ENCODE measurements at regions not wholly inside any gene's neighbourhood (a gene's known extent, or its start where the extent isn't known, plus 50 kb on each side); places are given as distances from the start of the nearest gene placed in this dataset.

DNA sequence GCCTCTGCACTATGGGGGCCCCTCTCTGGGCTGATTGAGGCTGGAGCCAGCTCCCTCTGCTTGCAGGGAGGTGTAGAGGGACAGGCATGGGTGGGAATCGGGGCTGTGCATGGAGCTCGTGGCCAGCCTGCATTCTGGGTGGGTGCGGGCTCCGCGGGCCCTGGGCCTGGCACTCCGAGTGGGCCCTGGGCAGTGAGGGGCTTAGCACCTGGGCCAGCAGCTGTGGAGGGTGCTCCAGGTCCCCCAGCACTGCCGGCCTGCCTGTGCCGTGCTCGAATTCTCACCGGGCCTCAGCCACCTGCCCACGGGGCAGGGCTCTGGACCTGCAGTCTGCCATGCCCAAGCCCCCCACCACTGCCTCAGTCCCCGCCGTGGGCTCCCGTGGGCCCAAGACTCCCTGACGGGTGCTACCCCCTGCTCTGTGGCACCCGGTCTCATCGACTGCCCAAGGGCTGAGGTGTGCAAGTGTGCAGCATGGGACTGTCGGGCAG, 681.2 kb downstream of the PDHA2 start:
- DNase-seq = no peak
- no peaks in the 10 kb centered on the region for H3K36me3 ChIP-seq
- intact Hi-C loops (cut with DNase I) = no loop called here
- no peaks in the 10 kb centered on the region for H3K4me1 ChIP-seq
- TF ChIP-seq POLR2A (IDR thresholded peaks at IDR 0.05) = no peak
- TF ChIP-seq, protein P1, sequence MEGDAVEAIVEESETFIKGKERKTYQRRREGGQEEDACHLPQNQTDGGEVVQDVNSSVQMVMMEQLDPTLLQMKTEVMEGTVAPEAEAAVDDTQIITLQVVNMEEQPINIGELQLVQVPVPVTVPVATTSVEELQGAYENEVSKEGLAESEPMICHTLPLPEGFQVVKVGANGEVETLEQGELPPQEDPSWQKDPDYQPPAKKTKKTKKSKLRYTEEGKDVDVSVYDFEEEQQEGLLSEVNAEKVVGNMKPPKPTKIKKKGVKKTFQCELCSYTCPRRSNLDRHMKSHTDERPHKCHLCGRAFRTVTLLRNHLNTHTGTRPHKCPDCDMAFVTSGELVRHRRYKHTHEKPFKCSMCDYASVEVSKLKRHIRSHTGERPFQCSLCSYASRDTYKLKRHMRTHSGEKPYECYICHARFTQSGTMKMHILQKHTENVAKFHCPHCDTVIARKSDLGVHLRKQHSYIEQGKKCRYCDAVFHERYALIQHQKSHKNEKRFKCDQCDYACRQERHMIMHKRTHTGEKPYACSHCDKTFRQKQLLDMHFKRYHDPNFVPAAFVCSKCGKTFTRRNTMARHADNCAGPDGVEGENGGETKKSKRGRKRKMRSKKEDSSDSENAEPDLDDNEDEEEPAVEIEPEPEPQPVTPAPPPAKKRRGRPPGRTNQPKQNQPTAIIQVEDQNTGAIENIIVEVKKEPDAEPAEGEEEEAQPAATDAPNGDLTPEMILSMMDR (IDR thresholded peaks at IDR 0.05) = no peak
- no peak overlapping the region for H3K27ac ChIP-seq
- H3K9me3 ChIP-seq = no peaks in the 10 kb centered on the region
- 94 to 100% methylated on average over 2 to 4 of the region's 18 CpGs for WGBS, 2 donors
- H3K27me3 ChIP-seq = no peaks in the 10 kb centered on the region
- H3K4me3 ChIP-seq (replicated peaks in 1 of 3) = no peak overlapping the region

DNA sequence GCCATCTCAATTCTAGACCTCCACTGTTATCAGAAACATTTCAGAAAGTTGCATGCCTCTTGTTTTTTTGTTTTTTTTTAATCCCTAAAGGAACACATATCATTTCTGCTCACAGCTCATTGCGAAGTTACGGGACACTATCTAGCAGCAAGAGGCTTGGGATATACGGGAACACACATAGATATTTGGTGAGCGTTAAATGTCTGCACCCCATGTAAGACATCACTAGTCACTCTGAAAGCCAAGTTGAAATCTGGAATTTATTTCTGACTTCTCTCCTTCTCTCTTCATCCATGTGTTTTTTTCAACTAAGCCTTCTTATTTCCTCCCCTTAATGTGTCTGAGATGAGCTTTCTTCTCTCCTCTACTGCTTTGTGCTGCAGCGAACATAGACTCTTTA, 683.7 kb downstream of the PDHA2 start:
- intact Hi-C loops (cut with DNase I) = no loop called here
- Histone ChIP-seq H3K27ac (no peak overlapping the region), H3K36me3 (no peaks in the 10 kb centered on the region), H3K4me3 (replicated peaks in 1 of 3) (no peak overlapping the region), H3K27me3 (no peaks in the 10 kb centered on the region), H3K4me1 (no peaks in the 10 kb centered on the region), H3K9me3 (no peaks in the 10 kb centered on the region)
- TF ChIP-seq POLR2A (IDR thresholded peaks at IDR 0.05) = no peak
- TF ChIP-seq, protein P1 (IDR thresholded peaks at IDR 0.05) = no peak
- no peak for DNase-seq
- 76% methylated on average over 5 of the region's 5 CpGs for WGBS, 2 donors

GRCh38 chr4:96524311-96524875, 684.5 kb downstream of the PDHA2 start:
- no peak for TF ChIP-seq POLR2A (IDR thresholded peaks at IDR 0.05)
- TF ChIP-seq, protein P1 (IDR thresholded peaks at IDR 0.05) = no peak
- Histone ChIP-seq H3K9me3 (no peaks in the 10 kb centered on the region), H3K4me3 (replicated peaks in 1 of 3) (no peak overlapping the region), H3K27ac (no peak overlapping the region), H3K36me3 (no peaks in the 10 kb centered on the region), H3K4me1 (no peaks in the 10 kb centered on the region), H3K27me3 (no peaks in the 10 kb centered on the region)
- no peak for DNase-seq
- 88 to 90% methylated on average over 12 of the region's 12 CpGs for WGBS, 2 donors
- intact Hi-C loops (cut with DNase I) = no loop called here

DNA sequence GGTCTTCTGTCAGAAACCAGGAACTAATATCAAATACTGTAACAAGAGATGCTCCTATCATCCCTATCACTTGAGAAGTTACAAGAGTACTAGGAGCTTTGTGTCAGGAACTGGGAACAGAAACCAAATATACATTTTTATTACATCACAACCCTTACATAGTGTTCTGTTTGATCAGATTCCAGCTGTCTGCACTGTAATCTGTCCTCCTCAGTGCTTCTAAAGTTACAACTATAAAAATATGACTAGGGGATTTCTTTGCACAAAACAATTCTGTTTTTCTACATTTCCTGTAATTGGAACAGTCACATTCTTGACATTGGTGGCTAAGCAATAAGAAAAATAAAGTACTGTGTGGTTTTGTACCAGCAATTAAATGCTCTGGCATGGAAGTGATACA, 686.0 kb downstream of the PDHA2 start:
- H3K4me1 ChIP-seq = no peaks in the 10 kb centered on the region
- no peak overlapping the region for H3K27ac ChIP-seq
- TF ChIP-seq POLR2A (IDR thresholded peaks at IDR 0.05) = no peak
- TF ChIP-seq, protein P1 (IDR thresholded peaks at IDR 0.05) = no peak
- H3K27me3 ChIP-seq = no peaks in the 10 kb centered on the region
- no peaks in the 10 kb centered on the region for H3K36me3 ChIP-seq
- H3K4me3 ChIP-seq (replicated peaks in 1 of 3) = no peak overlapping the region
- H3K9me3 ChIP-seq = no peaks in the 10 kb centered on the region
- no peak for DNase-seq
- intact Hi-C loops (cut with DNase I) = no loop called here

DNA sequence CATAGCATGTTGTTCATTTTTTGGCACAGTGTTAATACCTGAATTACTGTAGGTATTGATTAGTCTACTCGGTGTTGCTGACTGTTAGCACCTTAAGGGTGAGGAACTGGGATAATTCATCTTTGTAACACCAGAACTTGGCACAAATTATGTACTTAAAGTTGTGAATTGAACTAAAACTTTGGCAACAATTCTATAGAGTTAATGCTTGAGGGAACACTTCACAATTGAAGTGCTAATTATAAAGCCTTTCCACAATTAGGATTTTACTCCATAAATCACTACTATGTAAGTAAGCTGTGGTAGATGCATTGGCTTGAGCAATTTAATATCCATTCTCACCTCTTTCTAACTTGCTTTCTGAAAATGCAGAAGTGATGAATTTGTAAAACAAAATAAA, 686.7 kb downstream of the PDHA2 start:
- no peak overlapping the region for H3K4me3 ChIP-seq (replicated peaks in 1 of 3)
- no peaks in the 10 kb centered on the region for H3K4me1 ChIP-seq
- H3K36me3 ChIP-seq = no peaks in the 10 kb centered on the region
- DNase-seq = no peak
- H3K27ac ChIP-seq = no peak overlapping the region
- no peaks in the 10 kb centered on the region for H3K9me3 ChIP-seq
- 84 to 88% methylated on average over 1 of the region's 1 CpG for WGBS, 2 donors
- TF ChIP-seq, protein P1 (IDR thresholded peaks at IDR 0.05) = no peak
- TF ChIP-seq POLR2A (IDR thresholded peaks at IDR 0.05) = no peak
- intact Hi-C loops (cut with DNase I) = no loop called here
- no peaks in the 10 kb centered on the region for H3K27me3 ChIP-seq
